Mesendoderm (in vitro differentiated cells): ENCODE measurements at regions not wholly inside any gene's neighbourhood (a gene's known extent, or its start where the extent isn't known, plus 50 kb on each side); places are given as distances from the start of the nearest gene placed in this dataset.
"Not testable (repeated sequence)": the region's sequence is repeated elsewhere in the genome, so short reads cannot be mapped to it uniquely, and the experiment has no call there.

Experiments used
- DNase-seq: peaks from one replicate; pipeline ENCODE4 v3.0.0; 2013
- H2AK5ac ChIP-seq: 2 replicates; pipeline ENCODE4 v1.6.1; 2013; ENCODE audit warnings: low read length, inconsistent platforms
- H2BK120ac ChIP-seq: 2 replicates; pipeline ENCODE4 v1.6.1; 2013; ENCODE audit warnings: low read depth, mild to moderate bottlenecking, low read length, moderate library complexity, mixed read lengths
- H2BK15ac ChIP-seq: replicated peaks from 2 replicates; pipeline ENCODE4 v1.6.1; 2013; ENCODE audit warnings: low read depth, mild to moderate bottlenecking, moderate library complexity
- H2BK5ac ChIP-seq: 2 replicates; pipeline ENCODE4 v1.6.1; 2013; ENCODE audit warnings: low read length, inconsistent platforms
- H3K18ac ChIP-seq: 2 replicates; pipeline ENCODE4 v1.6.1; 2013; ENCODE audit warnings: mild to moderate bottlenecking, low read length, mixed read lengths
- H3K23ac ChIP-seq: one replicate; pipeline ENCODE4 v1.6.1; 2013; ENCODE audit warnings: low read length
- H3K27ac ChIP-seq: 2 replicates; pipeline ENCODE4 v1.5.1; 2013; ENCODE audit warnings: low read depth, mild to moderate bottlenecking, inconsistent platforms, low read length, moderate library complexity
- H3K27me3 ChIP-seq: 2 replicates; pipeline ENCODE4 v1.6.1; 2013; ENCODE audit warnings: low read length, control low read depth, mild to moderate bottlenecking, inconsistent platforms; ENCODE audit not compliant: insufficient read depth, poor library complexity
- H3K36me3 ChIP-seq: 2 replicates; pipeline ENCODE4 v1.6.1; 2013; ENCODE audit warnings: low read length, inconsistent platforms; ENCODE audit not compliant: control insufficient read depth, insufficient read depth
- H3K4ac ChIP-seq: one replicate; pipeline ENCODE4 v1.6.1; 2013; ENCODE audit warnings: low read depth, mild to moderate bottlenecking, low read length, moderate library complexity
- H3K4me1 ChIP-seq: 2 replicates; pipeline ENCODE4 v1.6.1; 2013; ENCODE audit warnings: low read depth, low read length, inconsistent platforms; ENCODE audit not compliant: control insufficient read depth
- H3K4me2 ChIP-seq: 2 replicates; pipeline ENCODE4 v1.6.1; 2013; ENCODE audit warnings: low read length
- H3K4me3 ChIP-seq: 2 replicates; pipeline ENCODE4 v1.5.1; 2013; ENCODE audit warnings: mild to moderate bottlenecking, low read length
- H3K56ac ChIP-seq: one replicate; pipeline ENCODE4 v1.6.1; 2013; ENCODE audit warnings: low read length
- H3K79me1 ChIP-seq: 2 replicates; pipeline ENCODE4 v1.6.1; 2013; ENCODE audit warnings: low read length, inconsistent platforms
- H3K79me2 ChIP-seq: 2 replicates; pipeline ENCODE4 v1.6.1; 2013; ENCODE audit warnings: mild to moderate bottlenecking, low read length; ENCODE audit not compliant: control insufficient read depth, insufficient read depth
- H3K9ac ChIP-seq: 2 replicates; pipeline ENCODE4 v1.6.1; 2013; ENCODE audit warnings: low read length, inconsistent platforms
- H4K5ac ChIP-seq: one replicate; pipeline ENCODE4 v1.6.1; 2013; ENCODE audit warnings: low read length
- H4K8ac ChIP-seq: one replicate; pipeline ENCODE4 v1.6.1; 2013; ENCODE audit warnings: low read depth, mild to moderate bottlenecking, control low read depth, low read length, moderate library complexity
- WGBS: extraction: QIAGEN DNeasy Blood & Tissue Kit; methylation state at CpG from one replicate; pipeline ENCODE4 v1.1.7; 2013; ENCODE audit warnings: low lambda C conversion rate, missing lambda C conversion rate; ENCODE audit not compliant: insufficient coverage; ENCODE audit errors: extremely low coverage; 5-methylcytosine and 5-hydroxymethylcytosine counted together

DNA sequence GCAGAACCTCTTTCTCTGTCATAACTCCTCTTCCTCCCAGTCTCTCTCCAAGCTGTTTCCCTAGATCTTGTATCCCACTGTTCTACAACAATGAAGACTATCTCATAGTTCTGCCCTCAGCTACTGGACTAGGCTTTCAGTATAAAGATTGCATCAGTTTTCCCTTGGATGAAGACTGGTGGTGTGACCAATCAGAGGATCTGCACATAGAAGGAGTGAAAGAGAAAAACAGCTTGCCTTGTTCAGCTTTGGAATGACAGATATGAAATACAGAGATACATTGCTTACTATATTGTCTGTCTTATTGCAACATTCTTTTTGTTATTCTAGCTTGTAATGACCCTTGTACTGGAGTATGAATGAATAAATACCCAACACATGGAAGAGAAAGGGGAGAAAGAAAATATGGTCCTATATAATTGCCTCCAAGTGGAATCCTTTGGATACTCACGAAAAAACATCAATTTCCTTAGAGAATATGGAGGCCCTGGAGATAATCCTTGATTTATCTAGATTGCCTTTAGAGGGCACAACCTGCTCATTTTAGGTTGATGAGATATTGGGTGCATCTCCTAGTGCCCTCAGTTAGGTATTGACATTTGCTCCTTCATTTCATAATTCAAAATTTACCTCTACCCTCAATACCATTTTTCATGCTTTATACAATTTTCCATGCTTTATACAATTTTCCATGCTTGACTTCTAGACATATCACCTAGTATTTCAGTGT is 395.8 kb downstream of the NAF1 start:
- H3K56ac ChIP-seq: no peak overlapping the region
- no peak overlapping the region for H3K18ac ChIP-seq
- no peak overlapping the region for H3K27ac ChIP-seq
- H4K5ac ChIP-seq: no peak overlapping the region
- H4K8ac ChIP-seq: no peak overlapping the region
- H3K23ac ChIP-seq: no peak overlapping the region
- H3K4me1 ChIP-seq: no peaks in the 10 kb centered on the region
- no peak overlapping the region for H2BK5ac ChIP-seq
- no CpG with 5 or more reads among the region's 1 CpG for WGBS
- no peak overlapping the region for H3K4me3 ChIP-seq
- no peaks in the 10 kb centered on the region for H3K79me2 ChIP-seq
- H2BK120ac ChIP-seq: no peak overlapping the region
- H3K27me3 ChIP-seq: no peaks in the 10 kb centered on the region
- H2BK15ac ChIP-seq: no peak overlapping the region
- no peaks in the 10 kb centered on the region for H3K36me3 ChIP-seq
- H3K4ac ChIP-seq: no peak overlapping the region
- no peak overlapping the region for H3K4me2 ChIP-seq
- DNase-seq: peak; percentile 10
- no peak overlapping the region for H2AK5ac ChIP-seq
- H3K9ac ChIP-seq: no peak overlapping the region
- H3K79me1 ChIP-seq: no peaks in the 10 kb centered on the region

DNA sequence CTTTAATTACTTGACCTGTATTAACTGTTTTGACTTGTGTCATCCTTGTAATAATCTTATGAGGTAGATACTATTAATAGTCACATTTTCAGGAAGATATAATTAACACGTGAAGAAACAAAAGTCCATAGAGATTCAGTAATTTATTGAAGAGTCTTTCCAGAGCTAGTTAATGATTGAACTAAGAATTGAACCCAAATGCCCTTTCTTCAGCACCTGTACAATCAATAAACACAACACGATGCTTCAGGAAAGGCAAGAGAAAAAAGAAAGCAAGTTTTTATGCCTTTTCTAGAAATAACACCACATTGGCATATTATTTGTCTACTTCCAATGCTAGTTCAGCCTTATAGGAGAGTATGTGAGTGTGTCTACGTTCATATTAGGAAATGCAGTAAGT is 399.6 kb downstream of the NAF1 start:
- Histone ChIP-seq H3K23ac (no peak overlapping the region), H3K18ac (no peak overlapping the region), H3K36me3 (no peaks in the 10 kb centered on the region), H2BK120ac (no peak overlapping the region), H4K8ac (no peak overlapping the region), H3K56ac (no peak overlapping the region), H3K79me2 (no peaks in the 10 kb centered on the region), H2BK5ac (no peak overlapping the region), H3K4me1 (no peaks in the 10 kb centered on the region), H3K79me1 (no peaks in the 10 kb centered on the region), H3K4me3 (no peak overlapping the region), H3K9ac (no peak overlapping the region), H3K27ac (no peak overlapping the region), H2BK15ac (no peak overlapping the region), H4K5ac (no peak overlapping the region), H3K4me2 (no peak overlapping the region), H2AK5ac (no peak overlapping the region), H3K4ac (no peak overlapping the region), H3K27me3 (no peaks in the 10 kb centered on the region)
- DNase-seq: no peak
- no CpG with 5 or more reads among the region's 3 CpGs for WGBS

DNA sequence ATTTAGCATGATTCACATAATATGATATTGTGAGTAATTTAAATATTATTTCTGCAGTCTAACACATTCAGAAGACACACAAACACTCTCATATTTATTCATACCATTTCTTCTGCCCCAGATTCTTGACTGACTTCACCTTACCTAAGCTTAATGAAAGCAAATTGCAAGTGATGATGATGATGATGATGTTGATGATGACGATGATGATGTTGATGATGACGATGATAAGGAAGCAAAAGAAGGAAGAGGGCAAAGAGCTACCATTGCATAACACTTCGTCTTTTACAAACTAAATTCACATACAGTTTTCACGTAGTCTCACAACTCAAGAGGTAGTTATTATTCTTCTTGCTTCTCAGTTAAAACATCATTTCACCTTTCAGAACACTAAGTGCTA is 404.7 kb downstream of the NAF1 start:
- Histone ChIP-seq H2BK15ac (no peak overlapping the region), H4K5ac (no peak overlapping the region), H3K4me2 (no peak overlapping the region), H3K23ac (no peak overlapping the region), H2BK120ac (no peak overlapping the region), H3K36me3 (no peaks in the 10 kb centered on the region), H3K4ac (no peak overlapping the region), H3K79me2 (no peaks in the 10 kb centered on the region), H2AK5ac (no peak overlapping the region), H4K8ac (no peak overlapping the region), H3K4me1 (no peaks in the 10 kb centered on the region), H3K4me3 (no peak overlapping the region), H3K9ac (no peak overlapping the region), H3K56ac (no peak overlapping the region), H3K27ac (no peak overlapping the region), H3K79me1 (no peaks in the 10 kb centered on the region), H3K27me3 (no peaks in the 10 kb centered on the region), H3K18ac (no peak overlapping the region), H2BK5ac (no peak overlapping the region)
- DNase-seq: no peak
- no CpG with 5 or more reads among the region's 4 CpGs for WGBS

DNA sequence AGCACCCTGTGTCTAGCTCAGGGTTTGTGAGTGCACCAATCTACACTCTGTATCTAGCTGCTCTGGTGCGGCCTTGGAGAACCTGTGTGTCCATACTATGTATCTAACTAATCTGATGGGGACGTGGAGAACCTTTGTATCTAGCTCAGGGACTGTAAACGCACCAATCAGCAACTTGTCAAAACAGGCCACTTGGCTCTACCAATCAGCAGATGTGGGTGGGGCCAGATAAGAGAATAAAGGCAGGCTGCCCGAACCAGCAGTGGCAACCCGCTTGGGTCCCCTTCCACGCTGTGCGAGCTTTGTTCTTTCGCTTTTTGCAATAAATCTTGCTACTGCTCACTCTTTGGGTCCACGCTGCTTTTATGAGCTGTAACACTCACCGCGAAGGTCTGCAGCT is 426.5 kb downstream of the NAF1 start:
- not testable (repeated sequence) for H2AK5ac ChIP-seq, H3K4me1 ChIP-seq, H2BK120ac ChIP-seq, H2BK5ac ChIP-seq, H2BK15ac ChIP-seq, H4K8ac ChIP-seq, H3K27ac ChIP-seq, H3K18ac ChIP-seq, H3K79me1 ChIP-seq, H4K5ac ChIP-seq, DNase-seq, H3K9ac ChIP-seq, H3K36me3 ChIP-seq, H3K79me2 ChIP-seq, H3K4me2 ChIP-seq, H3K23ac ChIP-seq, H3K4me3 ChIP-seq, H3K4ac ChIP-seq, H3K27me3 ChIP-seq, H3K56ac ChIP-seq
- no CpG with 5 or more reads among the region's 11 CpGs for WGBS

DNA sequence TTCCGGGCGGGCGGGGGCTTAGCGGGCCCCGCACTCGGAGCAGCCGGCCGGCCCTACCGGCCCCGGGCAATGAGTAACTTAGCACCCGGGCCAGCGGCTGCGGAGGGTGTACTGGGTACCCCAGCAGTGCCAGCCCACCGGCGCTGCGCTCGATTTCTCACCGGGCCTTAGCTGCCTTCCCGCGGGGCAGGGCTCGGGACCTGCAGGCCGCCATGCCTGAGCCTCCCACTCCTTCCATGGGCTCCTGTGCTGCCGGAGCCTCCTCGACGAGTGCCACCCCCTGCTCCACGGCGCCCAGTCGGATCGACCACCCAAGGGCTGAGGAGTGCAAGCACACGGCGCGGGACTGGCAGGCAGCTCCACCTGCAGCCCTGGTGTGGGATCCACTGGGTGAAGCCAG is 427.1 kb downstream of the NAF1 start:
- DNase-seq, H2BK120ac ChIP-seq, H3K79me2 ChIP-seq, H3K18ac ChIP-seq, H3K4me3 ChIP-seq, H3K79me1 ChIP-seq, H3K4ac ChIP-seq, H3K23ac ChIP-seq, H3K36me3 ChIP-seq, H3K4me2 ChIP-seq, H3K4me1 ChIP-seq, H3K56ac ChIP-seq, H3K27ac ChIP-seq, H2BK15ac ChIP-seq, H3K9ac ChIP-seq, H3K27me3 ChIP-seq, H4K5ac ChIP-seq, H2AK5ac ChIP-seq, H2BK5ac ChIP-seq, H4K8ac ChIP-seq: not testable (repeated sequence)
- no CpG with 5 or more reads among the region's 32 CpGs for whole genome bisulfite sequencing

DNA sequence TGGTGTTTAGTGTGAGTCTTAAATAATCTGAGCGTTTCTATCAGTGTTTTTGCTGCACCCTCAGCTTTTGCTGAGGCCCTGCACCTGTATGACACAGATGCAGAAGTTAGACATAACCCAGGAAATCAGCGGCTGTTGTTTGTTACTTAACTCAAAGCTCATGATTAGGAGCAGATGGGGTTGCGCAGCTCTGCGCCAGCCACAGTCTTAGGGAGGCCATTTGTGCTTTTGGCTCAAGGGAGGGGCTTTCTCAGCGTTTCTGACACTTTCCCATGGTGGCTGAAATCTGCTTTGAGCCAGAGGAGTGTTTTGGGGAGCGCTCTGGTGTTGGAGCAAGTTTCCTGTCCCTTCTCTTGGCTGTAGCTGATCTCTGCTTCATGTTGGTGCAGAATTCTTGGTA is 433.8 kb downstream of the NAF1 start:
- H4K8ac ChIP-seq: no peak overlapping the region
- no peak overlapping the region for H3K27ac ChIP-seq
- H3K27me3 ChIP-seq: no peaks in the 10 kb centered on the region
- no peak overlapping the region for H3K4me2 ChIP-seq
- no peaks in the 10 kb centered on the region for H3K36me3 ChIP-seq
- H3K18ac ChIP-seq: no peak overlapping the region
- no CpG with 5 or more reads among the region's 6 CpGs for WGBS
- no peak overlapping the region for H2BK120ac ChIP-seq
- no peak overlapping the region for H4K5ac ChIP-seq
- no peak overlapping the region for H3K23ac ChIP-seq
- H2BK15ac ChIP-seq: no peak overlapping the region
- H3K4ac ChIP-seq: no peak overlapping the region
- H3K79me2 ChIP-seq: no peaks in the 10 kb centered on the region
- no peak for DNase-seq
- H3K4me1 ChIP-seq: no peaks in the 10 kb centered on the region
- no peak overlapping the region for H2AK5ac ChIP-seq
- no peak overlapping the region for H2BK5ac ChIP-seq
- H3K56ac ChIP-seq: no peak overlapping the region
- no peak overlapping the region for H3K9ac ChIP-seq
- no peak overlapping the region for H3K4me3 ChIP-seq
- H3K79me1 ChIP-seq: no peaks in the 10 kb centered on the region
